Activated naive CD4-positive, alpha-beta T cell treated with anti-CD3 and anti-CD28 coated beads for 36 hours (primary cell): ENCODE measurements at regions not wholly inside any gene's neighbourhood (a gene's known extent, or its start where the extent isn't known, plus 50 kb on each side); places are given as distances from the start of the nearest gene placed in this dataset.
"Not testable (repeated sequence)": the region's sequence is repeated elsewhere in the genome, so short reads cannot be mapped to it uniquely, and the experiment has no call there.

Experiments used
- CTCF ChIA-PET: fragments of 350-600 bp; sonication (Branson Sonifier 250); formaldehyde crosslinking; loops from one replicate; lab custom pipeline; 2021; ENCODE audit warnings: antibody characterized with exemption; lab: Charles Lee
- DNase-seq: peaks from one replicate; pipeline ENCODE4 v3.0.0-alpha.2; 2020
- H3K27ac Mint-ChIP-seq: one replicate; pipeline ENCODE4 v1.8.0; 2021; ENCODE audit warnings: mild to moderate bottlenecking, mixed read lengths
- H3K27me3 Mint-ChIP-seq: one replicate; pipeline ENCODE4 v1.8.0; 2021; ENCODE audit warnings: low read depth, mixed read lengths
- H3K36me3 Mint-ChIP-seq: one replicate; pipeline ENCODE4 v1.8.0; 2021; ENCODE audit warnings: low read depth, mixed read lengths
- H3K4me1 Mint-ChIP-seq: one replicate; pipeline ENCODE4 v1.8.0; 2021; ENCODE audit warnings: low read depth, mixed read lengths
- H3K4me3 Mint-ChIP-seq: one replicate; pipeline ENCODE4 v1.8.0; 2021; ENCODE audit warnings: mild to moderate bottlenecking, moderate library complexity, mixed read lengths
- H3K9me3 Mint-ChIP-seq: one replicate; pipeline ENCODE4 v1.8.0; 2021; ENCODE audit warnings: mixed read lengths
- intact Hi-C: fragments of 100-400 bp; cut with micrococcal nuclease; formaldehyde crosslinking; loops from one replicate; pipeline ENCODE4 v1.15.1; 2023

GRCh38 chr2:5190023-5190422 is 502.2 kb upstream of the SOX11 start:
- H3K36me3 Mint-ChIP-seq: no peaks in the 10 kb centered on the region
- CTCF ChIA-PET: no interaction called here
- H3K4me3 Mint-ChIP-seq: no peak overlapping the region
- H3K9me3 Mint-ChIP-seq: peaks cover 2% of the 10 kb centered on the region
- intact Hi-C loops: no loop called here
- no peaks in the 10 kb centered on the region for H3K27me3 Mint-ChIP-seq
- no peaks in the 10 kb centered on the region for H3K4me1 Mint-ChIP-seq
- no peak for DNase-seq
- H3K27ac Mint-ChIP-seq: no peak overlapping the region

GRCh38 chr2:5195636-5196035 is 496.5 kb upstream of the SOX11 start:
- DNase-seq: no peak
- Mint-ChIP-seq H3K27me3 (no peaks in the 10 kb centered on the region), H3K36me3 (no peaks in the 10 kb centered on the region), H3K9me3 (peaks cover 3% of the 10 kb centered on the region), H3K27ac (no peak overlapping the region), H3K4me1 (no peaks in the 10 kb centered on the region), H3K4me3 (no peak overlapping the region)
- intact Hi-C loops: no loop called here
- CTCF ChIA-PET: no interaction called here

DNA sequence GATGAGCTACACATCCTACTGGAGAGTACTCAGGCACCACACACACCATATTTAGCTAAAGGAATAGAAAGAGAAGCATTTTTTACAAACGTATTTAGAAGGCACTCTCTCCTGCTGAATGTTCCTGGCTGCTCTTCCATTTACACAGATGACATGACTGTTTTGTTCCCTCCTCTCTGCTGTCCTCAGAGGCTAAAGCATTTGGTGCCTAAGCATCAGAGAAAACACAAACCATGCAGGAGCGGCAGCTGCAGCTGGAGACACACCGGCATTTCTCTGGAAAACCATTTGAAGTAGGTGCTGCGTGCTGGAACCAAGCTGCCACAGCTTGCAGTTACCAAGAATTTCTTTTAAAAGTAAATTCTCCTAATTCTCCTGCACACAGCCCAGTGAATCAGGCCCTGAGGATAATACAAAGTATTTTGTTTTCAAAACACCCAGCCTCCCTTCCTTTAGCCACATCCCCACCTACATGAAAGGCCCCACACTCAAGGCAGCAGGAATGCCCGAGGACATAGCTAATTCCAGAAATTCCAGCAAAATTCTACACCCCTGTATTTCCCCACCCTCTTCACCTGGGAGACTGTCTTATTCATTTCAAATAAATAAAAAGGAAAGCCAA is 488.9 kb upstream of the SOX11 start:
- intact Hi-C loops: no loop called here
- Mint-ChIP-seq H3K9me3 (peaks cover 7% of the 10 kb centered on the region), H3K27me3 (no peaks in the 10 kb centered on the region), H3K4me3 (no peak overlapping the region), H3K36me3 (no peaks in the 10 kb centered on the region), H3K27ac (no peak overlapping the region), H3K4me1 (no peaks in the 10 kb centered on the region)
- CTCF ChIA-PET: interaction anchor here (0.8 kb wide), 1 partner anchor 162 kb away, joined by 4 read pairs; no protein-coding TSS in a partner anchor
- DNase-seq: no peak

DNA sequence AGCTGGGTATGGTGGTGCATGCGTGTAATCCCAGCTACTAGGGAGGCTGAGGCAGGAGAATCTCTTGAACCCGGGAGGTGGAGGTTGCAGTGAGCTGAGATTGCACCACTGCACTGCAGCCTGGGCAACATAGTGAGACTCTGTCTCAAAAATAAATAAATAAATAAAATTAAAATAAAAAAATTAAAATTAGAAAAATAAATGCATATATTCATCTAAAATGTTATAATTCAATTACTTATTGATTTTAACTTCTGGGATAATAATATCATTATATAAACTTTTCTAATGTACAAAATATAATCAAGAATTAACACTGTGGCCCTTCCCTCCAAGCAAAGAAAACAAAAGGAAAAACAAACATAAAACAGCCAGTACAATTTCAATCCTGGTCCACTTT is 485.4 kb upstream of the SOX11 start:
- H3K36me3 Mint-ChIP-seq, DNase-seq, H3K4me1 Mint-ChIP-seq, H3K27ac Mint-ChIP-seq, H3K9me3 Mint-ChIP-seq, H3K4me3 Mint-ChIP-seq, intact Hi-C loops, CTCF ChIA-PET, H3K27me3 Mint-ChIP-seq: not testable (repeated sequence)

GRCh38 chr2:5215989-5216607 is 476.1 kb upstream of the SOX11 start:
- CTCF ChIA-PET: no interaction called here
- DNase-seq: no peak
- Mint-ChIP-seq H3K4me1 (no peaks in the 10 kb centered on the region), H3K27me3 (no peaks in the 10 kb centered on the region), H3K9me3 (peaks cover 2% of the 10 kb centered on the region), H3K36me3 (no peaks in the 10 kb centered on the region), H3K27ac (no peak overlapping the region), H3K4me3 (no peak overlapping the region)
- intact Hi-C loops: no loop called here

DNA sequence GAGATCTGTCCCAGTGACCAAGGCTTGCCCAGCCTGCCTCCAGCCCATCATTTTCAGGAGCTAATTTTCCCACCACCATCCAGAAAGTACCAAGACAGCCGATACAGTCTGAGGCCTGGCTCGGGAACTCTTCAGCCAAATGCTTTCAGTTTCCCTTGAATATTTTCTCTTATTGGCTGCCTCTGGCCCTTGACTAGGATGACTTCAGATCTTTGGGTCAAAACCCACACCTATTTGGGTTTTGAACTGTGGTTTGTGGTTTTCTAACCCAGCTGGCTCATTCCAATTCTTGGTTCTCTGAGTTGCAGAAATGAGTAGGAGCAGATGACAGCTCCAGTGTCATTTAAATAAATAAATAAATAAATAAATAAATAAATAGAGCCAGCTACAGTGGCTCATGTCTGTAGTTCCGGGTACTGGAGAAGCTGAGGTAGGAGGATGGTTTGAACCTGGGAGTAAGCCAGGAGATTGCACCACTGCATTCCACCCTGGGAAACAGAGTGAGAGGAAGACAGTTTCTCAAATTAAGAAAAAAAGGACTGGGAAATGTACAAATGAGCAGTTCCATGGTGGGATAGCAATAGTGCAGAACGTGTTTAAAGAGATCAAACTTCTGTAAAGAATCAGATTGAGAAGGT is 465.0 kb upstream of the SOX11 start:
- peaks cover 11% of the 10 kb centered on the region for H3K9me3 Mint-ChIP-seq
- intact Hi-C loops: no loop called here
- H3K36me3 Mint-ChIP-seq: no peaks in the 10 kb centered on the region
- no peak for DNase-seq
- H3K4me3 Mint-ChIP-seq: no peak overlapping the region
- H3K27me3 Mint-ChIP-seq: no peaks in the 10 kb centered on the region
- CTCF ChIA-PET: no interaction called here
- no peak overlapping the region for H3K27ac Mint-ChIP-seq
- H3K4me1 Mint-ChIP-seq: no peaks in the 10 kb centered on the region

- peaks cover 5% of the 10 kb centered on the region for H3K9me3 Mint-ChIP-seq
- intact Hi-C loops: no loop called here
Observed at GRCh38 chr2:5229574-5229973, 462.6 kb upstream of the SOX11 start.

GRCh38 chr2:5230444-5230843 is 461.7 kb upstream of the SOX11 start:
- intact Hi-C loops: no loop called here
- no peak for DNase-seq
- Mint-ChIP-seq H3K27me3 (no peaks in the 10 kb centered on the region), H3K9me3 (peaks cover 3% of the 10 kb centered on the region), H3K4me3 (no peak overlapping the region), H3K27ac (no peak overlapping the region), H3K36me3 (no peaks in the 10 kb centered on the region), H3K4me1 (no peaks in the 10 kb centered on the region)
- CTCF ChIA-PET: no interaction called here

More at GRCh38 chr2:5229574-5229973, 462.6 kb upstream of the SOX11 start:
- H3K27me3 Mint-ChIP-seq: no peaks in the 10 kb centered on the region
- DNase-seq: no peak
- H3K36me3 Mint-ChIP-seq: no peaks in the 10 kb centered on the region
- H3K27ac Mint-ChIP-seq: no peak overlapping the region
- no peak overlapping the region for H3K4me3 Mint-ChIP-seq
- CTCF ChIA-PET: no interaction called here
- H3K4me1 Mint-ChIP-seq: no peaks in the 10 kb centered on the region

- no peak for DNase-seq
- CTCF ChIA-PET: no interaction called here
- H3K9me3 Mint-ChIP-seq: peaks cover 3% of the 10 kb centered on the region
- H3K27ac Mint-ChIP-seq: no peak overlapping the region
- H3K36me3 Mint-ChIP-seq: no peaks in the 10 kb centered on the region
- intact Hi-C loops: no loop called here
- no peaks in the 10 kb centered on the region for H3K4me1 Mint-ChIP-seq
- H3K27me3 Mint-ChIP-seq: no peaks in the 10 kb centered on the region
- no peak overlapping the region for H3K4me3 Mint-ChIP-seq
Observed at GRCh38 chr2:5230855-5231254, 461.3 kb upstream of the SOX11 start.

DNA sequence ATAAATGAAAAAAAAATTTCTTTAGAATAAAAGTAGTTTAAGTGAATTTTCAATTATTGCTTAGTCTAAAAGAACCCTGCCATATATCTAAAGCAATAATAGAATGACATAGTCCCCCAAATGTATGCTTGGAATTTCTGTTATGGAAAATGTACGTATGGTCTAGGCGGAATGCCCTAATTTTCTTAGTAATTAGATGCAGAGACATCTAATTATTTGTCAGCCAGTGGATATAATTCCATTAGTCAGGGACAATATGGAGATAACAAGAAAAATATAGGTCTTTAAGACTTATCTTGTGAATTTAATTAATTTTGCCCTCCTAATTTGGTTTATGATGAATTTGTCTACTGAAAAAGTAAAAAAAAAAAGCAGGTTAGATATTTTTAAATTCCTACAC is 460.9 kb upstream of the SOX11 start:
- intact Hi-C loops: no loop called here

GRCh38 chr2:5234563-5234962 is 457.6 kb upstream of the SOX11 start:
- no peak for DNase-seq
- no peaks in the 10 kb centered on the region for H3K4me1 Mint-ChIP-seq
- H3K4me3 Mint-ChIP-seq: no peak overlapping the region
- no peaks in the 10 kb centered on the region for H3K36me3 Mint-ChIP-seq
- CTCF ChIA-PET: no interaction called here
- H3K27me3 Mint-ChIP-seq: no peaks in the 10 kb centered on the region
- intact Hi-C loops: no loop called here
- no peak overlapping the region for H3K27ac Mint-ChIP-seq
- peaks cover 2% of the 10 kb centered on the region for H3K9me3 Mint-ChIP-seq

More for the DNA sequence above, 460.9 kb upstream of the SOX11 start:
- H3K36me3 Mint-ChIP-seq: no peaks in the 10 kb centered on the region
- CTCF ChIA-PET: no interaction called here
- H3K4me3 Mint-ChIP-seq: no peak overlapping the region
- no peaks in the 10 kb centered on the region for H3K27me3 Mint-ChIP-seq
- DNase-seq: no peak
- peaks cover 3% of the 10 kb centered on the region for H3K9me3 Mint-ChIP-seq
- no peak overlapping the region for H3K27ac Mint-ChIP-seq
- H3K4me1 Mint-ChIP-seq: no peaks in the 10 kb centered on the region

GRCh38 chr2:5235701-5236100 is 456.5 kb upstream of the SOX11 start:
- Mint-ChIP-seq H3K27me3 (no peaks in the 10 kb centered on the region), H3K9me3 (peaks cover 2% of the 10 kb centered on the region), H3K36me3 (no peaks in the 10 kb centered on the region), H3K4me1 (no peaks in the 10 kb centered on the region), H3K27ac (no peak overlapping the region), H3K4me3 (no peak overlapping the region)
- CTCF ChIA-PET: no interaction called here
- intact Hi-C loops: no loop called here
- no peak for DNase-seq

DNA sequence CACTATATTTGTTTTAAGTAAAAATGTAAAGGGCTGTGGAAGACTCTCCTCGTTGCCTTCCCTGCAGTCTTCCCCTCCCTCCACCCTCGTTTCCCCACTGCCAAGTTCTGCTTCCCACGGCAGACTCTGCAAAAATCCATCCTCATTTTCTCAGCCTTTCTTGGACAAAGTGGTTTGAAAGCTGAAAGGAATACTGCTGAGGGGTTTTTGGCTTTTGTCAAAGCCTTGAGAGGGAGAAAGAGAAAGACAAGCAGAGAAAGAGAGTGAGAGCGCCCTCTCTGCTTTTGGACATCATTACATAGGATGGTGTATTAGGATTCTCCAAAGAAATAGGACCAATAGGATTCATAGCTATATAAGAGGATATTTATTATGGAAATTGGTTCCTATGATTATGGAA is 455.9 kb upstream of the SOX11 start:
- H3K27me3 Mint-ChIP-seq: no peaks in the 10 kb centered on the region
- H3K36me3 Mint-ChIP-seq: no peaks in the 10 kb centered on the region
- H3K4me3 Mint-ChIP-seq: no peak overlapping the region
- CTCF ChIA-PET: no interaction called here
- H3K9me3 Mint-ChIP-seq: no peaks in the 10 kb centered on the region
- no peaks in the 10 kb centered on the region for H3K4me1 Mint-ChIP-seq
- no peak overlapping the region for H3K27ac Mint-ChIP-seq
- intact Hi-C loops: no loop called here
- DNase-seq: no peak
